ENCODE measurements at regions not wholly inside any gene's neighbourhood (a gene's known extent, or its start where the extent isn't known, plus 50 kb on each side); places are given as distances from the start of the nearest gene placed in this dataset.
"Not testable (repeated sequence)": the region's sequence is repeated elsewhere in the genome, so short reads cannot be mapped to it uniquely, and the experiment has no call there.

GRCh38 chr2:76193089-76193488, 482.4 kb upstream of the GCFC2 start:
- ChIA-PET POLR2A (no interaction called here), CTCF (no interaction called here)

- POLR2A ChIA-PET, result no interaction called here
- CTCF ChIA-PET, result no interaction called here
Observed at GRCh38 chr2:76188334-76189008, 477.8 kb upstream of the GCFC2 start.

GRCh38 chr2:76187415-76187814, 476.7 kb upstream of the GCFC2 start:
- ChIA-PET CTCF (no interaction called here), POLR2A (no interaction called here)

GRCh38 chr2:76180676-76181075, 470.0 kb upstream of the GCFC2 start:
- ChIA-PET CTCF (no interaction called here), POLR2A (no interaction called here)

- CTCF ChIA-PET, result no interaction called here
- POLR2A ChIA-PET, result no interaction called here
Observed at GRCh38 chr2:76178610-76179009, 467.9 kb upstream of the GCFC2 start.

- POLR2A ChIA-PET, result no interaction called here
- CTCF ChIA-PET, result no interaction called here
Observed at GRCh38 chr2:76175295-76175694, 464.6 kb upstream of the GCFC2 start.

GRCh38 chr2:76174505-76174904, 463.8 kb upstream of the GCFC2 start:
- ChIA-PET POLR2A (no interaction called here), CTCF (no interaction called here)

GRCh38 chr2:76173206-76173605, 462.5 kb upstream of the GCFC2 start:
- CTCF ChIA-PET, POLR2A ChIA-PET: not testable (repeated sequence)

GRCh38 chr2:76172154-76172595, 461.5 kb upstream of the GCFC2 start:
- POLR2A ChIA-PET, CTCF ChIA-PET: not testable (repeated sequence)

GRCh38 chr2:76170856-76171255, 460.1 kb upstream of the GCFC2 start:
- ChIA-PET POLR2A (no interaction called here), CTCF (no interaction called here)

GRCh38 chr2:76170009-76170384, 459.3 kb upstream of the GCFC2 start:
- ChIA-PET POLR2A (no interaction called here), CTCF (no interaction called here)

GRCh38 chr2:76169276-76170008, 458.7 kb upstream of the GCFC2 start:
- ChIA-PET POLR2A (no interaction called here), CTCF (no interaction called here)

- POLR2A ChIA-PET, result no interaction called here
- CTCF ChIA-PET, result no interaction called here
Observed at GRCh38 chr2:76163860-76164259, 453.1 kb upstream of the GCFC2 start.

GRCh38 chr2:76160670-76161069, 450.0 kb upstream of the GCFC2 start:
- POLR2A ChIA-PET, result no interaction called here
- CTCF ChIA-PET, result no interaction called here

- POLR2A ChIA-PET, result no interaction called here
Observed at GRCh38 chr2:76159042-76159648, 448.4 kb upstream of the GCFC2 start.

GRCh38 chr2:76157531-76157930, 446.8 kb upstream of the GCFC2 start:
- POLR2A ChIA-PET, result no interaction called here
- CTCF ChIA-PET, result no interaction called here

More at GRCh38 chr2:76159042-76159648, 448.4 kb upstream of the GCFC2 start:
- CTCF ChIA-PET, result no interaction called here

- ChIA-PET CTCF (no interaction called here), POLR2A (no interaction called here)
Observed at GRCh38 chr2:76154981-76155380, 444.3 kb upstream of the GCFC2 start.

- CTCF ChIA-PET, result no interaction called here
- POLR2A ChIA-PET, result no interaction called here
Observed at GRCh38 chr2:76149846-76150245, 439.1 kb upstream of the GCFC2 start.

- CTCF ChIA-PET, POLR2A ChIA-PET: not testable (repeated sequence)
Observed at GRCh38 chr2:76139303-76139702, 428.6 kb upstream of the GCFC2 start.

GRCh38 chr2:76128622-76129021, 417.9 kb upstream of the GCFC2 start:
- ChIA-PET POLR2A (no interaction called here), CTCF (no interaction called here)

- CTCF ChIA-PET, result no interaction called here
- POLR2A ChIA-PET, result no interaction called here
Observed at GRCh38 chr2:76120176-76120575, 409.5 kb upstream of the GCFC2 start.

- CTCF ChIA-PET, result no interaction called here
- POLR2A ChIA-PET, result no interaction called here
Observed at GRCh38 chr2:76089683-76090082, 379.0 kb upstream of the GCFC2 start.

Data from activated CD8-positive, alpha-beta memory T cell treated with anti-CD3 and anti-CD28 coated beads for 36 hours (primary cell).